HG03196 (cell line): ENCODE measurements at regions not wholly inside any gene's neighbourhood (a gene's known extent, or its start where the extent isn't known, plus 50 kb on each side); places are given as distances from the start of the nearest gene placed in this dataset.
"Not testable (repeated sequence)": the region's sequence is repeated elsewhere in the genome, so short reads cannot be mapped to it uniquely, and the experiment has no call there.

Source experiments
- ATAC-seq: cut with Tn5 transposase; IDR thresholded peaks from one replicate; pipeline ENCODE4 v1.9.1; 2021; ENCODE audit not compliant: unreplicated experiment

DNA sequence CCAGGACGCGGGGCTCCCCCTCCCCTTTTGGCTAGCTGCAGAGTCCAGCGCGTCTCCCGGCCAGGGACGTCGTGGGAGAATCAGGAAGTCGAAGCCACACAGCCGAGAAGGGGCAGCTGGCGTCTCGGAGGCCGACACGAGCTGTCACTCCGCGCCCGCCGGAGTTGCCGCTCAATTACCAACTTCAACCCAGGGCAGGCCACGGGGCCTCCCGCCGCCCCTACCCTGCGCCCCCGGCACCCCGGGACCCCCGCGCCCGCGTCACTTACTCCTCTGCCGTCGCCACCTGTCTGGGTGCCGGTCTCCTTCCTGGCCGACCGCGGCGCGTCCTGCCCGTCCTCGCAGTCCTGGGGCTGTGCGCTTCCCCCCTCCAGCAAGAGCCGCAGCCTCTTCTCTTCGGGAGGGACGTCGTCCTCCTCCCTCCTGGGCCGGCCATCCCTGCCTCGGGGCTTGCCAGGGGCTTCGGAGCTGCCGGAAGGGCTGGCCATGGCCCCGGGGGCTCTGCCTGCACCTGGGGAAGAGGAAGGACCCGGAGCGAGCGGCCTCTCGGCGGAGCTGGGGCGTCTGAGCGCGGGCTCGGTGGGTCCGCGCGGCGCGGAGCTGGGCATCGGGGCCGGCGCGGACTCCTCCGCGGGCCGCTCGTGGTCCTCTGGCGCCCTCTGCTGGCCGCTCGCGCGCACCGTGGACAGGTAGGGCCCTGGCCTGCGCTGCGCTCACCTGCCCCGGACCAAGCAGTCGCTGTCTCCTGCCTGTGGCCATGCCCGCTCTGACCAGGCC lies 65.6 kb upstream of the CLEC6A start:
- ATAC-seq = not testable (repeated sequence)

DNA sequence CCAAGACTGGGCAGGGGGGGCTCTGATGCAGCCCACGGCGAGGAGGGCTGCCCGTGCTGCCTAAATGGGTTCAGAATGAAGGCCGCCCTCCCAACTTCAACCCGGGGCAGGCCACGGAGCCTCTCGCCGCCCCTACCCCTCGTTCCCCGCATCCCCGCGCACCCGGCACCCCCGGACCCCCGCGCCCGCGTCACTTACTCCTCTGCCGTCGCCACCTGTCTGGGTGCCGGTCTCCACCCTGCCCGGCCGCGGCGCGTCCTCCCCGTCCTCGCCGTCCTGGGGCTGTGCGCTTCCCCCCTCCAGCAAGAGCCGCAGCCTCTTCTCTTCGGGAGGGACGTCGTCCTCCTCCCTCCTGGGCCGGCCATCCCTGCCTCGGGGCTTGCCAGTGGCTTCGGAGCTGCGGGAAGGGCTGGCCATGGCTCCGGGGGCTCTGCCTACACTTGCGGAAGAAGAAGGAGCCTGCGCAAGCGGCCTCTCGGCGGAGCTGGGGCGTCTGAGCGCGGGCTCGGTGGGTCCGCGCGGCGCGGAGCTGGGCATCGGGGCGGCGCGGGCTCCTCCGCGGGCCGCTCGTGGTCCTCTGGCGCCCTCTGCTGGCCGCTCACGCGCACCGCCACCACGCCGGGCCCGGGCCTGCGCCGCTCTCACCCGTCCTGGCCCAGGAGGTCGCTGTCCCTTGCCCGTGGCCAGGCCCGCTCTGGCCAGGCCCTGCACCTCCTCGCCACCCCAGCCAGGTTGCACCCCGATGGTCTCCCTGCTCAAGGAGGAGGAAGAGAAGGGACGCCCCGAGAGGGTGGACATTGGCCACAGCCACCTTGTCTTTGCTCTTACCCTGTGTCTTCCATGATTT lies 59.3 kb upstream of the CLEC6A start:
- peak; percentile 58 for ATAC-seq

GRCh38 chr12:8397378-8397777 lies 58.4 kb upstream of the CLEC6A start:
- ATAC-seq = not testable (repeated sequence)

DNA sequence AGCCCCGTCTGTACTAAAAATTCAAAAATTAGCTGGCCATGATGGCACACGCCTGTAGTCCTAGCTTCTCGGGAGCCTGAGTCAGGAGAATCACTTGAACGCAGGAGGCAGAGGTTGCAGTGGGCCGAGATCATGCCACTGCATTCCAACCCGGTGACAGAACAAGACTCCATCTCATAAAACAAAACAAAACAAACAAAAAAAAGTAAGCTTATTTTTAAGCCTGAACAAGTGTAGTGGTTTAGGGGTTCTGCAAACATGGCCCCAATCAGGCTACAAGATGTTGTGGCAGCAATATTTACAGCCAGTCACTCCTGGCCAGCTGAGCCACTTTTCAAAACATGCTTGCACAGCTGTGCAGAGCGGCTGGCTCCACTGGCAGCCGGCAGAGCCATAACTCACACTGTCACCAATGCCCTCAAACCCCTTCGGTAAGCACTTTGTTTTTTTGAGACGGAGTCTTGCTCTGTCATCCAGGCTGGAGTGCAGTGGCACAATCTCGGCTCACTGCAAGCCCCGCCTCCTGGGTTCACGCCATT lies 56.2 kb upstream of the CLEC6A start:
- ATAC-seq = not testable (repeated sequence)

- ATAC-seq = not testable (repeated sequence)
Measured at GRCh38 chr12:8403834-8404233, 51.9 kb upstream of the CLEC6A start.

DNA sequence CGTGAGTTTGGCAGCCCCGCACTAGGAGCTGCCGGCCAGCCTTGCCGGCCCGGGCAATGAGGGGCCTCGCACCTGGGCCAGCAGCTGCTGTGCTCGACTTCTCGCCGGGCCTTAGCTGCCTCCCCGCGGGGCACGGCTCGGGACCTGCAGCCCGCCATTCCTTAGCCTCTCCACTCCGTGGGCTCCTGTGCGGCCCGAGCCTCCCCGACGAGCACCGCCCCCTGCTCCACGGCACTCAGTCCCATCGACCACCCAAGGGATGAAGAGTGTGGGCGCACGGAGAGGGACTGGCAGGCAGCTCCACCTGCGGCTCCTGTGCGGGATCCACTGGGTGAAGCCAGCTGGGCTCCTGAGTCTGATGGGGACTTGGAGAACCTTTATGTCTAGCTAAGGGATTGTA lies 51.4 kb upstream of the CLEC6A start:
- ATAC-seq = not testable (repeated sequence)
